HUES6 (cell line): ENCODE measurements at regions not wholly inside any gene's neighbourhood (a gene's known extent, or its start where the extent isn't known, plus 50 kb on each side); places are given as distances from the start of the nearest gene placed in this dataset.

Source experiments
- H3K27ac ChIP-seq: 2 replicates; pipeline ENCODE4 v1.7.0; 2013; ENCODE audit warnings: low read depth, mild to moderate bottlenecking, low read length, inconsistent platforms
- H3K27me3 ChIP-seq: 2 replicates; pipeline ENCODE4 v1.6.1; 2013; ENCODE audit warnings: low read length; ENCODE audit not compliant: control insufficient read depth, insufficient read depth
- H3K36me3 ChIP-seq: 2 replicates; pipeline ENCODE4 v1.6.1; 2013; ENCODE audit warnings: low read length; ENCODE audit not compliant: control insufficient read depth, insufficient read depth
- H3K4me1 ChIP-seq: 2 replicates; pipeline ENCODE4 v1.6.1; 2013; ENCODE audit warnings: low read length; ENCODE audit not compliant: control insufficient read depth, insufficient read depth
- H3K4me3 ChIP-seq: 2 replicates; pipeline ENCODE4 v1.5.1; 2013; ENCODE audit warnings: low read depth, low read length
- H3K9ac ChIP-seq: one replicate; pipeline ENCODE4 v1.6.1; 2013; ENCODE audit warnings: mild to moderate bottlenecking, low read length
- H3K9me3 ChIP-seq: 2 replicates; pipeline ENCODE4 v1.6.1; 2013; ENCODE audit warnings: low read depth, low read length; ENCODE audit not compliant: control insufficient read depth, insufficient read depth

DNA sequence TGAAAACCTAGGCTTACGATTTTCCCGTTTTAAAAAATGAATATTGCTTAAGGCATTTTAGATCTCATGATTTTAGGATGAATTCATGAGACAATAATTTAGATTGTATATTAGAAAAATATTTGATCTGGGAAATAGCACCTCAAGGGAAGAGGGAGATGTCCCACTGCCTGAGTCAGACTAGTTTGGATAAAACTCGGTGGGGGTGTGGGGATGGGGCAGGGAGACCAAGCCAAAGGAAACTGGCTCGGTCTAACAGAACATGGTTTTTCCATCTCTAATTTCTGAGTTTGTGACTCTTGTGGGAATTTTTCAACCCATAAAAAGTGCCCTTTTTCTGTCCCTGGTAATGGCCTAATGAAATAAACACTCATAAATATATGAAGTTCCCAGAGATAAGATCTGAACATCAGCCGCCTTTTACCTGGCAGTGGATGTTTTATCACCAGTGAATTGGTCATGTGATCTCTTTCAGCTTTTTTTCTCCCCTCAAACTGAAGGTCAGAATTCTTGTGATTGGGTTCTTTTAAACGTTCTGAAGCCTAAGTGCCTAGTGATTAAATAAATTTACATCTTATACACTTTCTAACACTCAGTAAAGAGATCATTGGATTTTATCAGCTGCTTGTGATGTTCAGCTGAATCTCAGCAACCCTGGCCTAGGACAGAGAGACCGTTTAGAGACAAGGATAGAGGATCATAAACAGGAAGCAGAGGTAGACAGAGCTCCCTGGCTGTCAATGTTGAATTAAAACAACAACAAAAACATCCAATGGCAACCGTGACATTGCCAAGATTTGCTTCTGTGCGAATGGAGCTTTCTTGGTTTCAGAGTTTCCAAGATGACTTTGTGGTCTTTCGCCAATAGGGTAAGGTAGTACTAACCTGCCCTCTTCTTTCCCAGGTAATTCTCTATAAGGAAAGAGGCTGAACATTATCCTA, 1038.2 kb downstream of the MCTP2 start:
- H3K4me3 ChIP-seq: no peak overlapping the region
- no peak overlapping the region for H3K9ac ChIP-seq
- H3K36me3 ChIP-seq: no peaks in the 10 kb centered on the region
- H3K9me3 ChIP-seq: no peaks in the 10 kb centered on the region
- H3K27me3 ChIP-seq: no peaks in the 10 kb centered on the region
- H3K27ac ChIP-seq: no peak overlapping the region
- H3K4me1 ChIP-seq: no peaks in the 10 kb centered on the region

- no peak overlapping the region for H3K4me3 ChIP-seq
- H3K27ac ChIP-seq: no peak overlapping the region
- no peaks in the 10 kb centered on the region for H3K9me3 ChIP-seq
- no peak overlapping the region for H3K9ac ChIP-seq
- H3K27me3 ChIP-seq: no peaks in the 10 kb centered on the region
- no peaks in the 10 kb centered on the region for H3K4me1 ChIP-seq
- H3K36me3 ChIP-seq: no peaks in the 10 kb centered on the region
Measured at GRCh38 chr15:95274101-95274500, 1042.7 kb downstream of the MCTP2 start.

- Histone ChIP-seq H3K27ac (no peak overlapping the region), H3K36me3 (no peaks in the 10 kb centered on the region), H3K9me3 (no peaks in the 10 kb centered on the region), H3K27me3 (no peaks in the 10 kb centered on the region), H3K4me1 (no peaks in the 10 kb centered on the region), H3K4me3 (no peak overlapping the region), H3K9ac (no peak overlapping the region)
Measured at GRCh38 chr15:95277266-95277665, 1045.9 kb downstream of the MCTP2 start.

DNA sequence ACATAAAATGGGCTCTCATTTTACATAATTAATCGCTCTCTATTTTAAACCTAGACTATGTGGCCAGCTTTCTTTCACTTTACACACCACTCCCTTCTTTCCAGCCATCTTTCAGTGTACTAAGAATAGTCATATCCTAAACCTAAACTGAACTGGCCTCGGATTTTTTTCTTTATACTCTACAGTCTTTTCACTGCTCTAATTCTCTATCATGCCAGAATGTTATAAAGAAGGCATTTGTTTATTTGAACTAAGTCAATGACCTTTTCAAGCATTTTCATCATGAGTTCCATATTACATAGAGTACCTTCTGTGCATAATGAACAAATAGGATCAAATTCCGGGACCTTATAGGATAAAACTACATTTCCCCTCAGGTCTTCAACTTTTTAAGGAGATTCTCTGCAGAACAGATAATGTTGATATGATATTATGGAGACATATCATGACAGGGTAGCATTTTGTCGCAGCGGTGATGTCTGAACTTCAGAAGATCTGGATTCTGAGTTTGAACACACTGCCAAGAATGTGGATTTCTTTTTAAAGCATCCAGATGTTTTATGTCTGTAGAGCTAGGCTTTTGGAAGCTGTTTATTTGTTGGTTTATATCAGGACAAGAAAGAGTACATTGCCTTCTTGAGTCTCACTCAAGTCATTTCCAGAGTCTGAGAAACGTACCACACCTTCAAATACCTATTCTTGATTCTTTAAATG, 1047.3 kb downstream of the MCTP2 start:
- no peaks in the 10 kb centered on the region for H3K36me3 ChIP-seq
- no peaks in the 10 kb centered on the region for H3K9me3 ChIP-seq
- H3K4me1 ChIP-seq: no peaks in the 10 kb centered on the region
- H3K9ac ChIP-seq: no peak overlapping the region
- no peak overlapping the region for H3K27ac ChIP-seq
- H3K4me3 ChIP-seq: no peak overlapping the region
- no peaks in the 10 kb centered on the region for H3K27me3 ChIP-seq

DNA sequence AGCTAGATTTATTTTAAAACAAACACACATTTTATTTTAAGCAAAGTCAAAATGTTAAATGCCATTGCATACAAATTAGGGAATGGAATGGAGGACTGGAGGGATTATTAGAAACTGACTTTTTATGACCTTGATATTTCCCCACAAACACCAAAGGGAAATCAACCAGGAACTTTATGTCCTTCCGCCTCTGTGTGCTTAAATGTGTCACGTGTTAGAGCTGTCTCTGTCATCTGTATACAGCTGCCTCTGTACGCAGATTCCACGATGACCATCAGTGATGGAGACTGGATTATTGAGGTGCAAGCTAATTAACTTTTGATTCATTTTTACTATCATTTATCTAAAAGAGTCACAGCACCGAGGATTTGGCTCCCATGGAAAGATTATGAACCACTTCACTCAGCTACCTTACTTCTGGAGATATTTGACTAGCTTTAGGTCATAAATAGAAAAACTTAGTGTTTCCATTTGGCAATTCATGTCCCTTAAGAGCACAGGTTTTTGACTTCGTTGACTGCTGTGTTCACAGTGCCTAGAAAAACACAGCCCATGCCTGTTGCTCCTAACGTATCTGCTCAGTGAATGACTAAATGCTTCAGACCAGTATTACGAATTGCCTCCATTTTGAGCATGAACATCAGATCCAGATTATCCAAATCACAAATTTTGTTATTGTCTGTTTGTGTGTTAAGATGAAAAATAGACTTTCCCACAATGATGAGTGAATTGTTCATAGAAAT, 1048.1 kb downstream of the MCTP2 start:
- Histone ChIP-seq H3K36me3 (no peaks in the 10 kb centered on the region), H3K27ac (no peak overlapping the region), H3K4me3 (no peak overlapping the region), H3K9me3 (no peaks in the 10 kb centered on the region), H3K4me1 (no peaks in the 10 kb centered on the region), H3K9ac (no peak overlapping the region), H3K27me3 (no peaks in the 10 kb centered on the region)

DNA sequence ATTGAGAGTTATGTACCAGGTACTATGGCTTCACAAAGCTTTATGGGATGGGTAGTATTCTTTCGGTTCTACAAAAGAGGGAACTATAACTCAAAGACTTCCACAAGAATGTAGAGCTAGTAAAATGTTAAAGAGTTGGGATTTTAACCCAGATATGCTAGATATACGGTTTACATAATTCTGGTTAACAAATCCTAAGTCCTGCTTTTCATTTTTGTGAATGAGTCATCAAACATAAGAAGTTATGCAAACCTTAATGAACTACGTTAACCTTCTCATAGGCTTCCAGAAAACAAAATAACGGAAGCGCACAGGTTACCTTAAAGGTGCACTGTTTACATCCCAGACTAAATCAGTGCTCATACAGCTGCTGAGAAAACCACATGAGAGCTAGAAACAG, 1049.3 kb downstream of the MCTP2 start:
- peaks cover 10% of the 10 kb centered on the region for H3K4me1 ChIP-seq
- H3K4me3 ChIP-seq: no peak overlapping the region
- H3K9me3 ChIP-seq: no peaks in the 10 kb centered on the region
- no peaks in the 10 kb centered on the region for H3K27me3 ChIP-seq
- H3K36me3 ChIP-seq: no peaks in the 10 kb centered on the region
- no peak overlapping the region for H3K27ac ChIP-seq
- no peak overlapping the region for H3K9ac ChIP-seq

DNA sequence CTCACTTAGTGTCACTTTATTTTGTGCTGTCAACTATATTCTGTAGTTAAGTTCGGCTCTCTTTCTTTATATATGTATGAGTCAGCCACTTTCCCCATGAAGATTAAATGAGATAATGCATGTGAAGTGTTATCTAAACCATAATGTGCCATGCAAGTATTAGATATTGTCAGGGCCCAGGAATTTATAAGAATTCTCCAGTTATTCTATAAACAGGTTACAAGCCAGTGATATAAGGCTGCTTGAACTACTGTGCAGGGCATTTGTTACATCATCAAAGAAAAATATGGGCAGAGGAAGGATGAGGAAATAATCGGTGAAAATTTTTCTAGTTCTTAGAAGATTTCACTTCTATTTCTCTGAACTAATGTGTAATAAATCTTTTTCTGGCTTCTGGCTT, 1049.0 kb upstream of the NR2F2 start:
- Histone ChIP-seq H3K4me1 (peaks cover 17% of the 10 kb centered on the region), H3K9me3 (no peaks in the 10 kb centered on the region), H3K9ac (no peak overlapping the region), H3K27ac (no peak overlapping the region), H3K4me3 (no peak overlapping the region), H3K36me3 (no peaks in the 10 kb centered on the region), H3K27me3 (no peaks in the 10 kb centered on the region)

DNA sequence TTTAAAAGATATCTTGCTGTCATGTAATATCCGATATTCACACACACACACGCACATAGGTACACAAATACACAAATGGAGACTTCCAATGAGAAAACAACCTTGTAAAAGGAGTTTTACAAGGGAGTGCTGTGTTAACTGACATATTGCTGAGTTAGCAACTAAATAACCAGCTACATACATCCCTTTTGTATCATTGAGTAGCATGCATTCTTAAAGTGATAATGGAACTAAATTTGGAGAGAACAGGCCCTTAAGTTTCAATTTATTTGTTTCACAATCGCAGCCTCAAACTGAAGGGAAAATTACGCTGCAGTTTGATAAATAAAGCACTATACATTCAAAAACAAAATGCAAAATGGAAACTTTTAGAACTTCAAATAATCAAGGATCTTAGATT, 1046.0 kb upstream of the NR2F2 start:
- Histone ChIP-seq H3K9ac (no peak overlapping the region), H3K4me3 (no peak overlapping the region), H3K27ac (no peak overlapping the region), H3K36me3 (no peaks in the 10 kb centered on the region), H3K4me1 (peaks cover 34% of the 10 kb centered on the region), H3K27me3 (no peaks in the 10 kb centered on the region), H3K9me3 (no peaks in the 10 kb centered on the region)

GRCh38 chr15:95284933-95285421, 1045.5 kb upstream of the NR2F2 start:
- Histone ChIP-seq H3K27ac (no peak overlapping the region), H3K9me3 (no peaks in the 10 kb centered on the region), H3K9ac (no peak overlapping the region), H3K4me3 (no peak overlapping the region), H3K4me1 (peaks cover 34% of the 10 kb centered on the region), H3K27me3 (no peaks in the 10 kb centered on the region), H3K36me3 (no peaks in the 10 kb centered on the region)

GRCh38 chr15:95286352-95286880, 1044.1 kb upstream of the NR2F2 start:
- no peak overlapping the region for H3K27ac ChIP-seq
- H3K36me3 ChIP-seq: no peaks in the 10 kb centered on the region
- peak overlapping the region; percentile 15 for H3K9ac ChIP-seq
- H3K27me3 ChIP-seq: no peaks in the 10 kb centered on the region
- H3K4me3 ChIP-seq: peak overlapping the region; percentile 29
- H3K9me3 ChIP-seq: no peaks in the 10 kb centered on the region
- peaks cover 37% of the 10 kb centered on the region for H3K4me1 ChIP-seq
